ENCODE measurements at regions not wholly inside any gene's neighbourhood (a gene's known extent, or its start where the extent isn't known, plus 50 kb on each side); places are given as distances from the start of the nearest gene placed in this dataset.
"Not testable (repeated sequence)": the region's sequence is repeated elsewhere in the genome, so short reads cannot be mapped to it uniquely, and the experiment has no call there.

GRCh38 chr9:80664327-80665210, 1024.8 kb downstream of the TLE1 start:
- TF ChIP-seq POLR2AphosphoS5 (IDR thresholded peaks at IDR 0.05; ENCODE audit: borderline replicate concordance, low read depth, low read length) (no peak), EZH2 (IDR thresholded peaks at IDR 0.05) (no peak), FOXP2 (optimal IDR thresholded peaks at IDR 0.05; ENCODE audit: control extremely low read depth, extremely low read length, insufficient read depth) (no peak)
- Histone ChIP-seq H3K9me3 (ENCODE audit: low read depth, low read length) (no peaks in the 10 kb centered on the region), H3K4me3 (no peak overlapping the region), H3K36me3 (ENCODE audit: insufficient read depth, low read length) (no peaks in the 10 kb centered on the region), H3K27ac (no peak overlapping the region), H3K9ac (ENCODE audit: insufficient read length) (no peak overlapping the region)
- no peak for DNase-seq (ENCODE audit: low read depth, low spot score)

GRCh38 chr9:80659751-80660150, 1029.6 kb downstream of the TLE1 start:
- not testable (repeated sequence) for DNase-seq (ENCODE audit: low read depth, low spot score); H3K9ac ChIP-seq (ENCODE audit: insufficient read length); H3K9me3 ChIP-seq (ENCODE audit: low read depth, low read length); H3K36me3 ChIP-seq (ENCODE audit: insufficient read depth, low read length); H3K4me3 ChIP-seq; H3K27ac ChIP-seq

- DNase-seq (ENCODE audit: low read depth, low spot score): no peak
- Histone ChIP-seq H3K4me3 (no peak overlapping the region), H3K36me3 (ENCODE audit: insufficient read depth, low read length) (no peaks in the 10 kb centered on the region)
Observed at GRCh38 chr9:80651044-80651443, 1038.3 kb downstream of the TLE1 start.

GRCh38 chr9:80649496-80649895, 1039.9 kb downstream of the TLE1 start:
- no peaks in the 10 kb centered on the region for H3K9me3 ChIP-seq (ENCODE audit: low read depth, low read length)
- no peaks in the 10 kb centered on the region for H3K36me3 ChIP-seq (ENCODE audit: insufficient read depth, low read length)
- no peak for TF ChIP-seq POLR2AphosphoS5 (IDR thresholded peaks at IDR 0.05; ENCODE audit: borderline replicate concordance, low read depth, low read length)
- TF ChIP-seq EZH2 (IDR thresholded peaks at IDR 0.05): no peak
- no peak for TF ChIP-seq FOXP2 (optimal IDR thresholded peaks at IDR 0.05; ENCODE audit: control extremely low read depth, extremely low read length, insufficient read depth)
- no peak for DNase-seq (ENCODE audit: low read depth, low spot score)
- H3K9ac ChIP-seq (ENCODE audit: insufficient read length): no peak overlapping the region
- no peak overlapping the region for H3K27ac ChIP-seq
- H3K4me3 ChIP-seq: no peak overlapping the region

More at GRCh38 chr9:80651044-80651443, 1038.3 kb downstream of the TLE1 start:
- TF ChIP-seq FOXP2 (optimal IDR thresholded peaks at IDR 0.05; ENCODE audit: control extremely low read depth, extremely low read length, insufficient read depth): no peak
- no peaks in the 10 kb centered on the region for H3K9me3 ChIP-seq (ENCODE audit: low read depth, low read length)
- H3K9ac ChIP-seq (ENCODE audit: insufficient read length): no peak overlapping the region
- no peak overlapping the region for H3K27ac ChIP-seq

GRCh38 chr9:80649001-80649420, 1040.3 kb downstream of the TLE1 start:
- H3K27ac ChIP-seq: no peak overlapping the region

GRCh38 chr9:80648336-80648735, 1041.0 kb downstream of the TLE1 start:
- H3K27ac ChIP-seq: no peak overlapping the region

More at GRCh38 chr9:80649001-80649420, 1040.3 kb downstream of the TLE1 start:
- Histone ChIP-seq H3K9me3 (ENCODE audit: low read depth, low read length) (no peaks in the 10 kb centered on the region), H3K9ac (ENCODE audit: insufficient read length) (no peak overlapping the region), H3K4me3 (no peak overlapping the region), H3K36me3 (ENCODE audit: insufficient read depth, low read length) (no peaks in the 10 kb centered on the region)
- TF ChIP-seq POLR2AphosphoS5 (IDR thresholded peaks at IDR 0.05; ENCODE audit: borderline replicate concordance, low read depth, low read length): no peak
- TF ChIP-seq EZH2 (IDR thresholded peaks at IDR 0.05): no peak
- TF ChIP-seq FOXP2 (optimal IDR thresholded peaks at IDR 0.05; ENCODE audit: control extremely low read depth, extremely low read length, insufficient read depth): no peak
- no peak for DNase-seq (ENCODE audit: low read depth, low spot score)

GRCh38 chr9:80646211-80646610, 1043.1 kb downstream of the TLE1 start:
- Histone ChIP-seq H3K9me3 (ENCODE audit: low read depth, low read length) (no peaks in the 10 kb centered on the region), H3K9ac (ENCODE audit: insufficient read length) (no peak overlapping the region), H3K36me3 (ENCODE audit: insufficient read depth, low read length) (no peaks in the 10 kb centered on the region), H3K27ac (no peak overlapping the region), H3K4me3 (no peak overlapping the region)
- TF ChIP-seq EZH2 (IDR thresholded peaks at IDR 0.05) (no peak), FOXP2 (optimal IDR thresholded peaks at IDR 0.05; ENCODE audit: control extremely low read depth, extremely low read length, insufficient read depth) (no peak), POLR2AphosphoS5 (IDR thresholded peaks at IDR 0.05; ENCODE audit: borderline replicate concordance, low read depth, low read length) (no peak)
- no peak for DNase-seq (ENCODE audit: low read depth, low spot score)

More at GRCh38 chr9:80648336-80648735, 1041.0 kb downstream of the TLE1 start:
- H3K4me3 ChIP-seq: no peak overlapping the region
- TF ChIP-seq EZH2 (IDR thresholded peaks at IDR 0.05): no peak
- TF ChIP-seq FOXP2 (optimal IDR thresholded peaks at IDR 0.05; ENCODE audit: control extremely low read depth, extremely low read length, insufficient read depth): no peak
- TF ChIP-seq POLR2AphosphoS5 (IDR thresholded peaks at IDR 0.05; ENCODE audit: borderline replicate concordance, low read depth, low read length): no peak
- H3K9me3 ChIP-seq (ENCODE audit: low read depth, low read length): no peaks in the 10 kb centered on the region
- H3K36me3 ChIP-seq (ENCODE audit: insufficient read depth, low read length): no peaks in the 10 kb centered on the region
- no peak overlapping the region for H3K9ac ChIP-seq (ENCODE audit: insufficient read length)
- DNase-seq (ENCODE audit: low read depth, low spot score): no peak

GRCh38 chr9:80644044-80644443, 1045.3 kb downstream of the TLE1 start:
- DNase-seq (ENCODE audit: low read depth, low spot score): no peak
- no peak for TF ChIP-seq POLR2AphosphoS5 (IDR thresholded peaks at IDR 0.05; ENCODE audit: borderline replicate concordance, low read depth, low read length)
- no peak for TF ChIP-seq FOXP2 (optimal IDR thresholded peaks at IDR 0.05; ENCODE audit: control extremely low read depth, extremely low read length, insufficient read depth)
- Histone ChIP-seq H3K36me3 (ENCODE audit: insufficient read depth, low read length) (no peaks in the 10 kb centered on the region), H3K9ac (ENCODE audit: insufficient read length) (no peak overlapping the region), H3K27ac (no peak overlapping the region), H3K4me3 (no peak overlapping the region), H3K9me3 (ENCODE audit: low read depth, low read length) (no peaks in the 10 kb centered on the region)

- Histone ChIP-seq H3K27ac (no peak overlapping the region), H3K9ac (ENCODE audit: insufficient read length) (no peak overlapping the region), H3K9me3 (ENCODE audit: low read depth, low read length) (no peaks in the 10 kb centered on the region), H3K4me3 (no peak overlapping the region), H3K36me3 (ENCODE audit: insufficient read depth, low read length) (no peaks in the 10 kb centered on the region)
- no peak for DNase-seq (ENCODE audit: low read depth, low spot score)
- no peak for TF ChIP-seq FOXP2 (optimal IDR thresholded peaks at IDR 0.05; ENCODE audit: control extremely low read depth, extremely low read length, insufficient read depth)
- TF ChIP-seq POLR2AphosphoS5 (IDR thresholded peaks at IDR 0.05; ENCODE audit: borderline replicate concordance, low read depth, low read length): no peak
- no peak for TF ChIP-seq EZH2 (IDR thresholded peaks at IDR 0.05)
Observed at GRCh38 chr9:80635065-80635464, 1054.3 kb downstream of the TLE1 start.
